HG02884 (cell line): ENCODE measurements at regions not wholly inside any gene's neighbourhood (a gene's known extent, or its start where the extent isn't known, plus 50 kb on each side); places are given as distances from the start of the nearest gene placed in this dataset.
"Not testable (repeated sequence)": the region's sequence is repeated elsewhere in the genome, so short reads cannot be mapped to it uniquely, and the experiment has no call there.

Experiments used
- ATAC-seq: cut with Tn5 transposase; IDR thresholded peaks from one replicate; pipeline ENCODE4 v1.9.1; 2021; ENCODE audit warnings: mild to moderate bottlenecking, moderate library complexity; ENCODE audit not compliant: unreplicated experiment

DNA sequence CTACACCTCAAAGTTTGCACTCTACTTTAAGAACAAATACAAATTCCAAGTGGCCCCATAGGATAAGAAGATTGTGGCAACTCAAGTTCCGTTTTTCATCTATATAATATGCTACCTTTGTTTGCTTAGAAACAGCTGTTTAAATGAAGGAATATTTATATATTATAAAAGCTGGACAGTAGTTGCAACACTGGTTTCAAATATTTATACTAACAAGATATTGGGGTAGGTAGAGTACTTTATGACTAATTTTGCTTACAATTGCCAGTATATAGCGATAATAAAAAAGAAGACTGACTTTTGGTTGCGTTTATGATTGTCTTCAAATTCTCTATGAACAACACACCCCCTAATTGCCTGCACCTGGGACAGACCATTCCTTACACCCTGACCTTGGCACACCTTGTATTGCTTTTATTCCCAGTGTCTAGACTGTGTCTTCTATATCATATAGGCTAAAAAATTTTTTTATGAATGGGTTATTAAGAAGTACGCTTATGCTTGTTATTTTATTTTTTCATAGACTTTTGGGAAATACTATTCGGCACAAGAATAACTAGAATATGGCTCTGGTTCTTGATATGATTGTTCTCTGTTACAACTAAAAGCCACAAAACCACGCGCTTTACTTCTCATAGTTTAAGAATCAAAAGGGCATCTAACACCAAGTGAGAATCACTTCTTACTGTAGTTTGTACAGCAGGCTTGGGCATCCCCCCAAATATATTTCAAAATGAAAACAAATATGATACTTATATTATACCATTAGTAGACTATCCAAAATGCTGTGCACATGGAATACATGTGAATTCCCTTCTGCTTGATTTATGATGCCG, 455.4 kb upstream of the DCN start:
- ATAC-seq: no peak

DNA sequence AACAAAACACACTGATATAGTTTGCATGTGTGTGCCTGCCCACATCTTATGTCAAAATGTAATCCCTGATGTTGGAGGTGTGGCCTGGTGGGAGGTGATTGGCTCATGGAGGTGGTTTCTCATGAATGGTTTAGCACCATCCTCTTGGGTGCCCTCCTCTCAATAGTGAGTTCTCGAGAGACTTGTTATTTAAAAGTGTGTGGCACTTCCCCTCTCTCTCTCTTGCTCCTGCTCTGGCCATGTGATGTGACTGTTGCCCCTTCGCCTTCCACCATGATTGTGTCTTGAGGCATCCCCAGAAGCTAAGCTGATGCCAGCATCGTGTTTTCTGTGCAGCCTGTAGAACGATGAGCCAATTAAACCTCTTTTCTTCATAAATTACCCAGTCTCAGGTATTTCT, 454.1 kb upstream of the DCN start:
- ATAC-seq: no peak

- not testable (repeated sequence) for ATAC-seq
Measured at GRCh38 chr12:91634386-91634713, 451.7 kb upstream of the DCN start.

GRCh38 chr12:91633734-91634357, 451.2 kb upstream of the DCN start:
- no peak for ATAC-seq

- no peak for ATAC-seq
Measured at GRCh38 chr12:91633206-91633605, 450.6 kb upstream of the DCN start.

GRCh38 chr12:91632042-91632786, 449.6 kb upstream of the DCN start:
- ATAC-seq: no peak

DNA sequence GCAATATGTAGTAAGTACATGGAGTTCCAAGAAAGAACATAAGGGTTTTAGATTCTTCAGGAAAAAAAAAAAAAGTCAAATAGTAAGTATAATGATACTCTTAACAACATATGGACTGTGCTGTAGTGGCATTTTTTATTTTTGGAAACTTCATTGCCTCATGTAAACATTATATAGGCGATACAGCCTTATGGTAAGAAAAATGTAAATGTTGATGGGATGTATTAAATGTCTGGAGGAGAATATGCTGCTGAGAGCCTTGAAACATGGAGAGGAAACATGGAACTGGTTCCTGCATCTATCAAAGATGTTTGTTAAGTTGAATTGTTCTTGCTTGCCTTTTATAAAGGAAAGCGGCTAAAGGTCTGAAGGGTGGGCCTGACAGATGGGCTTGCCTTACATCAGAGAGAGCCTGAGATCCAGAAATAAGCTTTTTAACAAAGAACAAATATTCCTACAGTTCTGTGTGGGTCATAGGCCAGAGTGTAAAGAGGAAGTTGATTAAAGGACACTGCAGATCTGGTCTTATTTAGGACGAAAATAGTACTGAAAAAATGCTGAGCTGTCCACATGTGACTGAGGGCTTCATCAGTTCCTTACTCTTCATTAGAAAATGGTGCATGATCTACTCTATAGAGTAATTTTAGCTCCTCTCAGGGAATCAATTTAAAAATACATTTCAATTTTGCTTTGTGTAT, 448.1 kb upstream of the DCN start:
- no peak for ATAC-seq

GRCh38 chr12:91630083-91630482, 447.5 kb upstream of the DCN start:
- no peak for ATAC-seq

GRCh38 chr12:91629440-91629839, 446.8 kb upstream of the DCN start:
- no peak for ATAC-seq

GRCh38 chr12:91628656-91629055, 446.0 kb upstream of the DCN start:
- no peak for ATAC-seq

GRCh38 chr12:91627225-91627624, 444.6 kb upstream of the DCN start:
- no peak for ATAC-seq

DNA sequence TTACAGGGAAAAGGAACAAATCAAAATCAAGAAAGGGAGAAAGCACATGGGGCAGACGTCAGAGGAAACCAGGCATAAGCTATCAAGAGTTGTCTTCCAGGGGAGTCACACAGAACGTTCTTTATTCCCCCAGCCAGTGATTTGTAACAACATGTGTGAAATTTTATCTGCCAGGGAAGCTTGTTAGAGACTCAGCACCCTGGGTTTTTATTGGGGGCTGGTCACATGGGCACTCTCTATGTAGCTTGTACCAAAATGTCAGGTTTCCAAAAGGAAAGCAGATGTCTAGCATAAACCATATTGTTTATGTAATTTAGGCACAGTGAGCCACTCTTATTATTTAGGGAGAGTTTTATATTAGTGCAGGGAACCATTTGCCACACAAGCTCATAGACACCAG, 440.4 kb upstream of the DCN start:
- ATAC-seq: no peak

DNA sequence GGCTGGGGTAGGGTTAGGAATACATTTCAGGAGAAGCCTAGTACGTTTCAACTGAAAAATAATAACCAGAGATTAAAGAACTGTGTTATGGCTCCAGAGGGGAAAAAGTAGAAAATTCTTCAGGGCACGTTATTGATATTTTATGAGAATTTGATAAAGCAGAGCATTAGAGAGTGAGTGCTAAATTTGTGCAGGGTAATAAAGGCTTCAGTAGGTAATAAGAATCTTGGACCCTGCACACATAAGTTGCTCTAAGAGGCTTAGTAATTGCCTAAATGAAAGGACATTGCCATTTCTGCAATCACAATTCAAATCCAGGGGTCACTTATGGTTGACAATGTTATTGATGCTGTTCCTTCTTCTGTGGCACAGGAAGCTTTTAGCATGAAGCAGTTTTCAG, 439.4 kb upstream of the DCN start:
- ATAC-seq: no peak

DNA sequence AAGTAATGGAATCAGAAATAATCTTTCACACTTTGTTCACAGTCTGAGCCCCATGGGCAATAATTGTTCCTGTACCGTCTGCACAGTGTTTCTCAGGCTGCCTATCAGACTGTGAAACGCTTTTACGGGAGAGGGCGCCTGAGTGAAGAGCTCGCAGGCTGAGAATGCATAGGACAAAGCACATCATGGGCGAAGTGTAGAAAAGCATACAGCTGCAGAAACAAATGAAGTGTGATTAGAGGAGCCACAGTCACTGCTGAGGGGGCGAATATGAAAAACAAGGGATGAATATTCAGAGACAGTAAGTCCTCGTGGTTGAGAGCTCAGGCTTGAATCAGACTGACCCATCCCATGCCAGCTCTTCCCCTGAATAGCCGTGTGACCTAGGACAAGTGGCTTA, 438.4 kb upstream of the DCN start:
- ATAC-seq: no peak

DNA sequence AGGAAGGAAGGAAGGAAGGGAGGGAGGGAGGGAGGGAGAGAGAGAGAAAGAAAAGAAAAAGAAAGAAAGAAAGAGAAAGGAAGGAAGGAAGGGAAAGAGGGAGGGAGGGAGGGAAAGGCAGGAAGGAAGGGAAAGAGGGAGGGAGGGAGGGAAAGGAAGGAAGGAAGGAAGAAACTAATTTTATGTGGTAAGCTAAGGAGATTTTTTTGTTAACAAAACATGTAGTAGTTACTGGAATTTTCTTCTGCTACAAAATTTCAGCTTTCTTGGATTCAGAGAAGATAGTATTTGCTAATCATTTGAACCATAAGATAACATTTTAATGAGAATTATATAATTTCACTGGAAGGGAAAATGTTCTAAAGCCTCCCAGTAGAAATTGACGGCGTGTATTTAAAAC, 437.8 kb upstream of the DCN start:
- no peak for ATAC-seq

DNA sequence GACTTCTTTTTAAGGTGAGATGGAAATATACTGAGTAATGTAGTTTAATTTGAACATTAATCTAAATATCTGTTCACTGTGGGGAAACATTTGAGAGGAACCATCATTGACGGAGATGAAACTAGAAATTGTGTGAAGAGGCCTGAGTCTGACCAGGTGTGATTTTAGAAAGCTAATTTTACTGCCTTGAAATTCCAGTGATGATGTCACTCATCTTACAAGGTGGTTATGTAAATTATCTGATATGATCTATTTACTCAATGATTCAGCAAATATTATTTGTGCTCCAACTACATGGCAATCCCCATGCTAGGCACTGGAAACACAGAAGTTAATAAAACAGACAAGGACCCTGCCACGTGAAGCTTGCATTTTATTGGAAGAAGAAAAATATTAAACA, 435.7 kb upstream of the DCN start:
- no peak for ATAC-seq

- ATAC-seq: no peak
Measured at GRCh38 chr12:91617818-91618217, 435.2 kb upstream of the DCN start.

GRCh38 chr12:91616416-91616815, 433.8 kb upstream of the DCN start:
- no peak for ATAC-seq

DNA sequence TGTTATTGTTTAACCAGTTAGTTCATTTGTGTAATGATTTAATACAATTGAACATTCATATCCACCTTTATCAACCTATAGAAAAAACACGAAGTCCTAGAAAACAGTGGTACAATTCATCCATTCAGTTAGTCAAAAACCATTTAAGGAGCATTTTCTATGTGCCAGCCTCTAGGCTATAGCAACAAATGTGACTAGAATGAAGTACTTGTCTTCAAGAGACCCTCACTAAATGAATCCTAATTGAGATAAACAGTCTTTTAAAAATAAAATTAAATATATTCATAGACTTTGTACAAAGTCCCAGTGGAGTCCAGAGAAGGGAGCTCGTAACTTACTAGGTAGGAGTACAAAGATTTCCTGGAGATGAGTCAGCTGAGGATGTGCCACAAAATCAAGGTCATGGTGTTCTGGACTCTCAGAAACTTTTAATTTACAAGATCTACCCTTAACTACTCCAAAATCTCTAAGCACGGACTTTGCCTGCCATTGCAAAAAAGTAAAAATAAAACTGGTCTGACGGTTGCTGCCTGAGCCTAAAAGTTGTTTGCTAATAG, 430.7 kb upstream of the DCN start:
- ATAC-seq: no peak

DNA sequence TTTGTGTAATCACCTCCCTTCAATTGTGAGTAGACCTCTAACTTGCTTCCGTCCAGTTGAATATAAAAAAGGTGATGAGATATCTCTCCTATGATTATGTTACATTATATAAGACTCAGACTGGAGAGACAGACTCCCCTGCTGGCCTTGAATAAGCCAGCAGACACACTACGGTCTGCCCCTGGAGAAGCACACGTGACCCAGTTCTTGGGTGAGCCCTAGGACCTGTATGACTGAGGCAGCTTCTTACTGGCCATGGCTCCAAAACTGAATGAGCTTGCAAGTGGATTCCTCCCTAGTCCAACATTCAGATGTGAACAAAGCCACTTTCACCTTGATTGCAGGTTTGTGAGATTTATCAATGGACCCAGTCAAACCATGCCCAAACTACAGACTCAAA, 427.9 kb upstream of the DCN start:
- ATAC-seq: no peak

DNA sequence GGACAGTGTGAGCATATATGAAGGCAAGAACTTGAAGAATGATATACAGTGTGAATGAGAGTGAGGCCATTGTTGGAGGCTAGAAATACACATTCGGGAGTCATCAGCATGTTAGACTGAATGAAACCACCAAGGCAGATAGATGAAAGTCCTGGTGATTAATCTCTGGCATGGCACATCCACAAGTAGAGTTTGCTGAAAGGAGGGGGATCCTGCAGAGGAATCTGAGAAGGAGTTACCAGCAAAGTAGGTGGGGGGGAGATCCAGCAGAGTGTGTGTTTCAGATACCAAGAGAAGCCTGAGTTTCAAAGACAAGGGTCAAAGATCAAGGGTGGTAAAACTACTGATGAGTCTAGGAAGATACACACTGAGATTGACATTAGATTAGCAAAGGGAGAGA, 426.7 kb upstream of the DCN start:
- no peak for ATAC-seq
